DMS 273 (cell line): ENCODE measurements at regions not wholly inside any gene's neighbourhood (a gene's known extent, or its start where the extent isn't known, plus 50 kb on each side); places are given as distances from the start of the nearest gene placed in this dataset.

ENCODE experiments used
- DNase-seq: peaks from one replicate; lab custom pipeline; 2025; ENCODE audit not compliant: unreplicated experiment; lab: John Stamatoyannopoulos, UW

- DNase-seq = no peak
Observed at GRCh38 chr12:115598871-115599811, 678.4 kb downstream of the MED13L start.

- DNase-seq = no peak
Observed at GRCh38 chr12:115597157-115597712, 680.3 kb downstream of the MED13L start.

DNA sequence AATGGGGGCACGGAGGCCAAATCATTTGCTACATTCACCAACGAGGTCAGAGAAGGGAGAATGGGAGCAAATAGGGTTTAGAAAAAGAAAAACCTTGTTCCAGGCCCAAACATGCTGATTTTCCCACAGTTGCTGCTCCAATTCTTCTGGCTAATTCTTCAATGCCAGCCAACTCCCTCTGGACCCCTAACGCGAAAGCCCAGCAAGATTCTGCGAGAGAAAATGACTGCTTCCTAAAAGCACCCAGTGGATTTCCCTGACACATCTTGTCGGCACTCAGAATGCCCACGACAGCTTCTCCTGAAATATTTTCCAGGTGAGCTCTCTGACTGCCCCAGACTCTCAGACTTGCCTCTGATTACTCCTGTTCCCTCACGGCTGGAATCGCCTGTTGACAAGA lies 689.4 kb downstream of the MED13L start:
- DNase-seq = no peak

DNA sequence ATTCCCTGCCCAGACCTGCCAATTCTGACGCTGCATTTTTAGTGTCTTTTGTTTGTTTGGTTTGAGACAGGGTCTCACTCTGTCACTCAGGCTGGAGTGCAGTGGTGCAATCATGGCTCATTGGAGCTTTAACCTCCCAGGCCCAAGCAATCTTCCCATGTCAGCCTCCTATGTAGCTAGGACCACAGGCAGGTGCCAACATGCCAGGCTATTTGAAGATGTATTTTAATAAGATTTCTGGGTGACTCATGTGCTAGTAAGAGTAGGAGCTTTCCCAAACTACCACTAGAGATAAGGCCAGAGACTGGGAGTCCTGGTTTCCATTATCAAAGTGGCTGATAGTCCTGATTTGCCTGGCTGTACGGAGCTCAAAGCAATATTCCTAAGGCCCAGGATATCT lies 693.3 kb downstream of the MED13L start:
- DNase-seq = no peak

DNA sequence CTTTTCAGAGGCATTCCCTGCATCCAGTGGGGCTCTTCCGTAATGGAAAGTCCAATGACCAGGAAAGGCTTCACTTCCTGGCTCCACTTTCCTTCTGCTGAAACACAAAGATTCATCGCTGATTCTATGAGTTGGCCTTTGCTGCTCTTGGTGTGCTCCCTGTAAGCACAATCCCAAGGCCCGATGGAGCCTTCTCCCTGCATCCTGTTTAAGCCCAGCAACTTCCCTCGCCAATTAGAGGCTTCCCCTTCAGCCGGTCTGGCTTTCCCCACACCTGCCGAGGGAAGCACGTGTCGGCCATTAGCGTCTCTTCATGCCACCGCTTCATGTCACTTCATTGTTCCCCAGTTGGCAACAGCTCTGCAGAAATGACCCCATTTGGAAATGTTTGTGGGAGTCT lies 693.9 kb downstream of the MED13L start:
- DNase-seq = no peak

GRCh38 chr12:115577401-115577800 lies 700.1 kb downstream of the MED13L start:
- no peak for DNase-seq

DNA sequence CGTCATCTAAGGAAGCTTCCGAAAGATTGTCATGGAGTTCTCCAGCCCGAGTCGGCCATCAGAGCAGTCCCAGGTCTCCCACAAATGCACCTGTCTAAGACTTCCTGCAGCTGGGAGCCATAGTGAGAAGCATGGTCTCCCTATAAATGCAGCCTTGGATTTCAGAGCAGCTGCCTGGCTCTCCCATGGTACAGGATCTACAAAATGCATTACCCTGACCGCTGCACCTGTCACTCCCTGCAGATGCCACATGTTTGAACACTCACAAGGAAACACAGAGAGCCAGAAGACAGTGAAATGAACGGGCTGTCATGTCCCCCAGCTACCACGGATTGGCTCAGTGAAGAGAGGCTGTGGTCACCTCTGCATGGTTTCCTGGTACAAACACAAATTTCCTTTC lies 702.7 kb downstream of the MED13L start:
- no peak for DNase-seq

GRCh38 chr12:115572440-115572839 lies 705.1 kb downstream of the MED13L start:
- no peak for DNase-seq

DNA sequence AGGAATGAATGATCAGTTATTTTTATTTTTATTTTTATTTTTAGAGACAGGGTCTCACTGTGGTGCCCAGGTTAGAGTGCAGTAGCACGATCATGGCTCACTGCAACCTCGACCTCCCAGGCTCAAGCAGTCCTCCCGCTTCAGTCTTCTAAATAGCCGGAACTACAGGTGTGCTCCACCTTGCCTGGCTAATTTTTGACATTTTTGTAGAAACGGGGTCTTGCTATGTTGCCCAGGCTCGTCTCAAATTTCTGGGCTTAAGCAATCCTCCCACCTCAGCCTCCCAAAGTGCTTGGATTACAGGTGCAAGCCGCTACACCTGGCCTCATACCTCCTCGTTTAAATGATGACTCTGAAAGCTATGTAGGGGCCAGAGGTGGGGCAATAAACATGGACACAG lies 706.0 kb downstream of the MED13L start:
- no peak for DNase-seq

DNA sequence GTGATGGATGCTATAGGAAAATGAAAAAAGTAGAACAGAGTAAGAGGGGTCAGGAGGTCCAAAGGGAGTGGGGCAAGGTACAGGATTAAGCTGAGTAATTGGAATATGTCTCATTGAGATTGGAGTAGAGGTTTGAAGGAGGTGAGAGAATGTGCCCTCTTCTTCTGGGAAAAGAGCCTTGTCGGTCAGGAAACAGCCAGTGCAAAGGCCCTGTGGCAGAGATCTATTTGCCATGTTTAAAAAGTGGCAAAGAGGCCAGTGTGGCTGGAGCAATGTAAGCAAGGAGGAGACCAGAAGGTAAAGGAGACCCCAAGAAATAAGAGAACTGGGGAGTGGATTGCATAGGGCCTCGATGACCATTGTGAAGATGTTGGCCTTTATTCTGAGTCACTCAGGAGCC lies 706.5 kb downstream of the MED13L start:
- DNase-seq = no peak

DNA sequence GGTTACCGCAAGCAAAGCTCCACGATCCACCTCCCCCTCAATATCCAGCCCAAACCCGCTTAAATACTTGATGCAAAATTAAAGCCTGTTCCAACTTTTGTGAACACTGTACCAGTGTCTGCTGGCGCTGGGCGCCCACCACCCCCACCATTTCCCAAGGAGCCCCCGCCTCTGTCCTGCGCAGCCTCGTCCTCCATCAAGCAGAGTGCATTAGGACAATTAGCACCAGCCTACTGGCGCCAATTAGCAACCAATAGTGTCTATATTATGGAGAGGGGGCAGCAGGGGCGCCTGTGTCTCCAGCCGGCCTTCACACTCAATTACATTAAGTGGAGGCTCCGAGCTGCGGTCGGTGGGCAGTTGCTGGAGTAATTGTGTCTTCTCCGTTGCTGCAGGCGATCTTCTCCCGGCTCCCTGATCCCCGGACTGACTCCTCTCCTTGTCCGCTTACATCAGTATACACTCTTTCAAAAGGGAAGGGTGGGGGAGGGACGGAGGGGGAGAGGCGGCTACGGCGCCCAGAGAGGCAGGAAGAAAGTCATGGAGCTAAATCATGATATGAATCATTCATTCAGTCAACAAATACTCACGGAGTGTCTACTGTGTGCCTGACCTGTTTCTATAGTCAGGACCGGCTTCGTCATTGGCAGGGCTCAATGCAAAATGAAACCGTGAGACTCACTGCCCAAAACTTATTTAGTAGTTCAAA lies 707.3 kb downstream of the MED13L start:
- DNase-seq = no peak

DNA sequence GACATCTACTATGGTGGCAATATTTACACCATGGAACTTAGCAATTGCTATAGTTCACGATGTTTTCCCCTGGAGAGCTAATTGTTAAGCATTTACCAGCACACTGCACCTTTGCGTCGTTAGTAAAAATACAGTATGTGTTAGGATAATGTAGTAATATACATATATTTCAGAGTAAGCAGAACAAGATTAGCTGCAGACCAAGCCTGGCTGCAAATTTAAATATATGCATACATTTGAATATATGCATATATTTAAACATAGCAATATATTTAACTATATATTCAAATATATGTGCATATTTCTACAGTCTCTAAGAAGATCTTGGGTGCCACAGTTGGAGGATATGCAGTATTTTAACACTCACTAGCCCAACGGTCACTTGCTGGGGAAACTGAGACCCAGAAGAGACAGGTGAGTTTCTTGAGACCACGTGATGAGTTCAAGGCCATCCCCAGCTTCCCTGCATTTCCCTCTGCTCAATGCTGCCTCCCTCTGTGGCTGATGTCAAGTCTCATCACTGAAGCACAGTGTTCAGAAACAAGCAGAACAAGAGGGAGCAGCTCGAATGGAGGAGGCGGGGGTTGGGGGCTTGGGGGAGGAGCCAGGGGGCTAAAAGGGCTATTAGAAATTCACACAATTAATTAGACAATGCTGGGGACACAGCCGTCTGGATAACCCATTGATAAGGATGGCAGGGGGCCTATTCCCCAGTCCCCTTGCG lies 708.0 kb downstream of the MED13L start:
- no peak for DNase-seq

- no peak for DNase-seq
Observed at GRCh38 chr12:115558281-115558680, 719.2 kb downstream of the MED13L start.

DNA sequence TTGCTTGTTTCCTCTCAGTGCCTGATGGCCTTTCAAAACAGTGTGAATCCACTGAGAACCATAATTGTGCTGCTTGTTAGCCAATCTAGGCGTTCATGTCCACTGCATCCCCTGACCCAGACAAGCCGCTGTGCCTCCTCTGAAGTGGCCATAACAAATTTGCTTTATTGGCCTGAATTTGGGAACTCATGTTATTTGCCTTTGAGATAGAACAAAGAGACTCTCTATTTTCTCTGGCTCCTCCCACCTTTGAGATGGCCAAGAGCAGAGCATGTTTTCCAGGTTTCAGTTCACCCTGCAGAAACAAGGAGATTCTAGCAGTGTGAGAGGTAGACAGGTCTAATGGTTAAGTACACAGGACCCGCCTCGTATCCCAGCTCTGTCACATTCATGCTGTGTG lies 723.9 kb downstream of the MED13L start:
- no peak for DNase-seq

GRCh38 chr12:115543269-115543668 lies 734.2 kb downstream of the MED13L start:
- DNase-seq = no peak

DNA sequence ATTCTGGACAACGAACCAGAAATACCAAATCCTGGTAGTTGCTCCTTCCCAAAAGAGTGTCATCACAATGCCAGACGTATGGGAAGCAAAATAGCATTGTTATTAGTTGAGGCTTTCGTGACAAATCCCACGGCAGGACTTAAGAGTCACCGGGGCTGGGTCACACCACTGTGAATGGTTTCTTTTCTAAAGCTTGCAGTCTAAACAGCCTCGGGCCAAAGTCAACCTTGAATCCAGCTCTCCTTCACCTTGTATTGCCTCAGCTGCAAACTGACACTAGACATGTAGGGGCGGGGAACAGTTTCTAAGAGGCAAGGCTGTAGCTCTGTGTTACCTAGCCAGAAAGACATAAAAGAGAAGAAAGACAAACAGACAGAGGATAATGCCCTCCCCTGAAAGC lies 734.8 kb downstream of the MED13L start:
- DNase-seq = no peak

- DNase-seq = no peak
Observed at GRCh38 chr12:115541891-115542421, 735.5 kb downstream of the MED13L start.

DNA sequence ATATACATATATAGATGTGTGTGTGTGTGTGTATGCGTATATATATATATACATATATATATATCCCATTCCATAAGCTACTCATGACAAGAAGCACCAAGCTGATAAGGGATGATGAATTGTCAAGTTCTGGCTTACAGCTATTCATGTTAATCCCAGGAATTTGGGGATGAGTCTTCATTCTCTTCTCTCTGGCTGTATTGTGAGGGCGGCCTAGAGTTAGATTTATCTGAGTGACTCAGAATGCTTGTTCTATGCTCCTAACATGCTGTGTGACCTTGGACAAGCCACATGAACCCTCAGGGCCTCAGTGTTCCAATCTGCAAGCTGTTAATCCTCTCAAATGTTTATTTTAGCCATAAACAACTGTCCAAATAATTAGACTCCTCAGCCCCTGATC lies 749.0 kb downstream of the MED13L start:
- no peak for DNase-seq

- DNase-seq = no peak
Observed at GRCh38 chr12:115521771-115522409, 755.6 kb downstream of the MED13L start.

GRCh38 chr12:115519887-115520286 lies 757.6 kb downstream of the MED13L start:
- DNase-seq = no peak

- no peak for DNase-seq
Observed at GRCh38 chr12:115519359-115519758, 758.1 kb downstream of the MED13L start.
